ENCODE measurements at regions not wholly inside any gene's neighbourhood (a gene's known extent, or its start where the extent isn't known, plus 50 kb on each side); places are given as distances from the start of the nearest gene placed in this dataset.
"Not testable (repeated sequence)": the region's sequence is repeated elsewhere in the genome, so short reads cannot be mapped to it uniquely, and the experiment has no call there.

GRCh38 chr5:130424341-130424740 is 520.1 kb downstream of the CHSY3 start:
- Histone ChIP-seq H3K4me1 (no peaks in the 10 kb centered on the region), H3K4me3 (no peak overlapping the region), H3K36me3 (no peaks in the 10 kb centered on the region), H3K27ac (no peak overlapping the region), H3K27me3 (no peaks in the 10 kb centered on the region), H3K9me3 (no peaks in the 10 kb centered on the region)
- 15 to 20% methylated on average over 2 of the region's 2 CpGs for WGBS, 2 donors
- ATAC-seq (no peak), DNase-seq (no peak)
- no peak for TF ChIP-seq CTCF (IDR thresholded peaks at IDR 0.05)
- intact Hi-C loops (cut with DNase I), result no loop called here

GRCh38 chr5:130402906-130403305 is 498.6 kb downstream of the CHSY3 start:
- DNase-seq (no peak), ATAC-seq (no peak)
- intact Hi-C loops (cut with DNase I), result no loop called here
- no peaks in the 10 kb centered on the region for H3K27me3 ChIP-seq
- peaks cover 0 to 4% (median 0%) of the 10 kb centered on the region in 11 donors for H3K9me3 ChIP-seq
- H3K27ac ChIP-seq, result no peak overlapping the region
- no peak overlapping the region for H3K4me3 ChIP-seq
- no peaks in the 10 kb centered on the region for H3K4me1 ChIP-seq
- H3K36me3 ChIP-seq, result no peaks in the 10 kb centered on the region
- TF ChIP-seq CTCF (IDR thresholded peaks at IDR 0.05), result no peak
- 34 to 35% methylated on average over 7 of the region's 7 CpGs for WGBS, 2 donors

GRCh38 chr5:130400091-130400490 is 495.8 kb downstream of the CHSY3 start:
- Histone ChIP-seq H3K9me3 (peaks cover 0 to 3% (median 0%) of the 10 kb centered on the region in 11 donors), H3K4me1 (no peaks in the 10 kb centered on the region), H3K4me3 (no peak overlapping the region), H3K36me3 (no peaks in the 10 kb centered on the region), H3K27me3 (no peaks in the 10 kb centered on the region), H3K27ac (no peak overlapping the region)
- no peak for TF ChIP-seq CTCF (IDR thresholded peaks at IDR 0.05)
- DNase-seq (no peak), ATAC-seq (no peak)
- intact Hi-C loops (cut with DNase I), result no loop called here

- DNase-seq (no peak), ATAC-seq (no peak)
- H3K27ac ChIP-seq, result no peak overlapping the region
- H3K4me3 ChIP-seq, result no peak overlapping the region
- no peaks in the 10 kb centered on the region for H3K36me3 ChIP-seq
- H3K27me3 ChIP-seq, result no peaks in the 10 kb centered on the region
- 84 to 91% methylated on average over 4 of the region's 4 CpGs for WGBS, 2 donors
- no peaks in the 10 kb centered on the region for H3K4me1 ChIP-seq
- no peak for TF ChIP-seq CTCF (IDR thresholded peaks at IDR 0.05)
- intact Hi-C loops (cut with DNase I), result no loop called here
- peaks cover 0 to 9% (median 0%) of the 10 kb centered on the region in 11 donors for H3K9me3 ChIP-seq
Observed at GRCh38 chr5:130398825-130399224, 494.6 kb downstream of the CHSY3 start.

GRCh38 chr5:130397727-130398126 is 493.5 kb downstream of the CHSY3 start:
- ATAC-seq; H3K27me3 ChIP-seq; H3K27ac ChIP-seq; H3K36me3 ChIP-seq; H3K4me3 ChIP-seq; H3K4me1 ChIP-seq; DNase-seq; intact Hi-C loops (cut with DNase I): not testable (repeated sequence)
- 79 to 81% methylated on average over 1 of the region's 1 CpG for WGBS, 2 donors
- H3K9me3 ChIP-seq, result peaks cover 0 to 20% (median 3%) of the 10 kb centered on the region in 11 donors

Measured in heart right ventricle (tissue), 16 donors.